ENCODE measurements at regions not wholly inside any gene's neighbourhood (a gene's known extent, or its start where the extent isn't known, plus 50 kb on each side); places are given as distances from the start of the nearest gene placed in this dataset.

GRCh38 chr4:160142579-160142978 lies 1039.7 kb downstream of the RAPGEF2 start:
- TF ChIP-seq CTCF (IDR thresholded peaks at IDR 0.05; ENCODE audit: borderline replicate concordance, extremely low read depth, low read length, poor library complexity, severe bottlenecking) = no peak
- no peak for TF ChIP-seq EZH2 (IDR thresholded peaks at IDR 0.05; ENCODE audit: borderline replicate concordance, low read depth, low read length, severe bottlenecking)
